Erythroblast (primary cell): ENCODE measurements at regions not wholly inside any gene's neighbourhood (a gene's known extent, or its start where the extent isn't known, plus 50 kb on each side); places are given as distances from the start of the nearest gene placed in this dataset.

Source experiments
- DNase-seq, 2 experiments: peaks; one replicate each; lab custom pipeline; 2025; lab: John Stamatoyannopoulos, UW
- GATA1 ChIP-seq: IDR thresholded peaks from 2 replicates; pipeline ENCODE4 v1.6.1; 2011; ENCODE audit warnings: low read depth, mild to moderate bottlenecking, control low read depth, low read length, moderate library complexity
- POLR2A ChIP-seq: IDR thresholded peaks from 2 replicates; pipeline ENCODE4 v1.6.1; 2011; ENCODE audit warnings: mild to moderate bottlenecking, low read length

DNA sequence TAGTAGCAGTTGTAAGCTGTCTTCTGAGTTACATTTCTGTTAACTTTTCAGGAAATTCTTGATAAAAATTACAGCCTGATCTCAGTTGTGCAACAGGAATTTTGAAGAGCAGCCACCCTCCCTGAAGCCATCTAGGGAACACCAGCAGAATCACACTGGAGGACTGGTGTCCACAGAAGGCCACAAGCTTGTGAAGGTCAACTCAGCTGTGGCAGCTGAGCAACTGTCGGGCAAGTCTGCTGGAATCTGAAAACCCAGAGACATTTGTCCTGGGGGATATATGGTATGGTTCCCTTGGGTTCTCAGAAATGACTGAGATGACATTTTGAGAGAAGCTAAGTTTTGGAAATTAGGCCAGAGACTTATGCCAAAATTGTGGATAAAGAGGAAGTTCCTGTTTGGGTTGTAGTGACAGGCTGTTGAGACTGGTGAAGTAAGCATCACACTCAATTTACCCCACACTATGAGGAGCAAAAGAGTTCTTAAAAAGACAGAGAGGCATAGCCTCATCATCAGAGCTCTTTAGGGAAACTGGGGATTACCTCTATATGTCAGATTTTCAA lies 78.1 kb upstream of the TNIP3 start:
- TF ChIP-seq POLR2A (no peak), GATA1 (no peak)
- no peak for DNase-seq

DNA sequence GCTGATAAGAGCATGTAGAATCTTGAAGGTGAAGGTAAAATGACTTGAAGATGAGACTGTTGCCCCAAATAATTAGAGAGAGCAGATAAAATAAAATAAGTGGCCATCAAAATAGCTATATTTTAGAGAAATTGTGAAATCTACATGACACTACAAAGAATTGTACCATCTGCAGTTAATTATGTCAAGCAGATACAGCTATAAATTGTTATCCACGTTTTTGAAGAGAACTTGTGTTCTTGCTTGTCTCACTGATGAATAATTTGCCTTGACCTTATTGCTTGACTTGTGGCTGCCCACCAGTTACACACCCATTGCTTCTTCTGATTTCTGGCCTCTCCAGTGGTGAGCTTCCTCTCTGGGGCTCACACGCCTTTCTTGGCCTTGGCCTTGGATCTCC lies 75.8 kb upstream of the TNIP3 start:
- DNase-seq = no peak
- no peak for TF ChIP-seq POLR2A
- no peak for TF ChIP-seq GATA1

DNA sequence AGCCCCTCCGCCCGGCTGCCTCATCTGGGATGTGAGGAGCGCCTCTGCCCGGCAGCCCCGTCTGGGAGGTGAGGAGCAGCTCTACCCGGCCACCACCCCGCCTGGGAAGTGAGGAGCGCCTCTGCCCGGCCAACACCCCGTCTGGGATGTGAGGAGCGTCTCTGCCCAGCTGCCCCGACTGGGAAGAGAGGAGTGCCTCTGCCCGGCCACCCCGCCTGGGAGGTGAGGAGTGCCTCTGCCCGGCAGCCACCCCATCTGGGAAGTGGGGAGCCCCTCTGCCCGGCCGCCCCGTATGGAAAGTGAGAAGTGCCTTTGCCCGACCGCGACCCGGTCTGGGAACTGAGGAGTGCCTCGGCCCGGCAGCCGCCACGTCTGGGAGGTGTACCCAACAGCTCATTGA lies 74.3 kb upstream of the TNIP3 start:
- DNase-seq = no peak
- no peak for TF ChIP-seq GATA1
- no peak for TF ChIP-seq POLR2A

DNA sequence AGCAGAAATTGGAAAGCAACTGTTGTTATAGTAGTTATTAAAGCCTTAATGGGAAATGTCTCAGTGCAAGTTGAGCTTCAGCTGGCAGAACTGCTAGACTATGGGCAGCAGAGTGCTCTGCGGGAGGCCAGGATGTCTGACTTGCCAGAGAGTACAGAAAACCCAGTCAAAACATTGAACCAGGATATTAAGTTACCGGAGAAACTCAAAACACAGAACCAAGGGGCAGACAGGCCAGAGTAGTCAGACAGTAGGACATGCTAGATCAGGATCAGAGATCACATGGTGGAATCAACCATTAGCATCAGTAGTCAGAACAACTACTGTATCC lies 72.9 kb upstream of the TNIP3 start:
- no peak for DNase-seq
- TF ChIP-seq GATA1 (no peak), POLR2A (no peak)

DNA sequence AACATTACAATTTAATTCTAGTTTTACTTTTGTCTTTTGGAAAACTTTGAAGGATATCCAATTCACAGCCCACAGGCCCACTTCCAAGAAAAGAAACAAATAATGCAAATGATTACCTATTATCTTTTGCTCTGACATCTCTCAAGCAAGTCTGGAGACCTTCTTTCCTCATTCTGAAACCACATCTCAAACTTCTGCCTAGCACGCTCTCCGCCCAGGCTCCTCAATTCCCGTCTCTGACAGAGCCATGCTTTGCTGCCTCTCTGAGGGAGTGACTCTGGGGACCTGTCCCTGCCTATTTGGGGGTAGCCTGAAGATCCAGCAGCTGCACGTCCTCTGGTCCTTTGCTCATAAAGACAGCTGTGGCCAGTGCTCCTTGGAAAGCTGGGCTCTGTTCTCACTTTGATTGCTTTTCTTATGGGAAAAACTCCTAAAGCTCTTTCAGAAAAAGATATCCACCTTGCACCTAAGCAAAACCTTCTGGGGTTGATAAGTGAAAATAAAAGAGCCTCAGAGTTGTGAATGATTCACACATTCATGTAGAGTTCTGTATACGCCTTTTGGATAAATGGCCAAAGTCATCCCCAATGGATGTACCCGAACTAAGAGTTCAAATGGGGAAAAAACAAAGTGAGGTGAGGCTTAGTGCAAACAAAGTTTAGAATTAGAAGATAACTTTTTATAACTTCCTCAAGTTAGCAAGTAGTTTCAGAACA lies 72.4 kb upstream of the TNIP3 start:
- TF ChIP-seq POLR2A = no peak
- TF ChIP-seq GATA1 = no peak
- DNase-seq = no peak

DNA sequence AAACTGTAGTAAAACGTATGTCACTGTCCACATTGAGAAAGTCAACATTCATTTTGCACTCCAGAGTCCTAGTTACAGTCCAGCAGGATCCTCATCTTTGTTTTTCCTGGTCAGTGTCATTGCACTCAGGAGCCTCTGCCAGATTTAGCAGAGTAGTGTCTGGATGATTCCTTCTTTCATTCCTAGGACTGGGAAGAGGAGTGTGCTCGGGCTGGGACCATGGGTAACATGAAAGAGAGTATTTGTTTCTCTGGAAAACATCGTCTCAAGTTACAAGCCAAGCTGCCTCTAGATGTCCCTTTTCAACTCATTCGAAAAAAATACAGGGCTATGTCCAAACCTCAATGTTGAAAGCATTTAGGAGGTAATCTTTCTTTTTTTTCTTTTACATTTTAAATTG lies 69.9 kb upstream of the TNIP3 start:
- TF ChIP-seq POLR2A (no peak), GATA1 (no peak)
- no peak for DNase-seq

DNA sequence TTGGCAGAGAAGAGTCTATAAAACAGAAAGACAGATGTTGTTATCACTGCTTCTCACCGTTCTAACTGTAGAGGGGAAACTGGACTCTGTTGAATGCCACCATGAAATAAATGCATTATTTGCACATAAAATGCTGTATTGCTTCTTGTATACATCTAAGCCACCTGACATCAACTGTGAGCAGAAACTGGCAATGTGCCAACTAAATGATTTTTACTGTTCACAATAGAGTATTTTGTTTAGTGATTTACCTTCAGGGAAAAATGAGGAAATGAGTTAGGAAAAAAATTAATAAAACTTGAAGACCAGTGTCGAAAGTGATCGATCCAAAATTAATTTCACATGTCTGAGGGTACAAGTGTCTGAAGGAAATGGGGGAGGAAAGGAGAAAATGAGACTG lies 65.9 kb upstream of the TNIP3 start:
- DNase-seq = no peak
- TF ChIP-seq GATA1 = no peak
- TF ChIP-seq POLR2A = no peak

DNA sequence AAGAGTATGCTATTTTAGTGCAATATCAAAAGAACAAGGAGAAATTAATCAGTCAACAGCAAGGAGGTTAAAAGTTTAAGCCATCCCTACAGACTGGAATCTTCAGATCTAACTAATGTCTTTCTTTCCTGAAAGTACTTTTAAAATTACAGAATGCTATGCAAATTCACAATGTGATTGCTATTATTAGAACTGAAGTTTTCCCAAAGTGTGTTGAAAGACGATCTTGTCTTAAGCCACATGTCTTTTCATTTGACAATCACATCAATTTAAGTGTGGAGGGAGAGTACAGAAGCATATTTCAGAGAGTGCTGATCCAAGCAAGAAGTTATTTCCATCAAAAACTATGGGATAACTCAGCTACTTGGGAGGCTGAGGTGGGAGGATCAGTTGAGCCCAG lies 64.7 kb upstream of the TNIP3 start:
- no peak for TF ChIP-seq POLR2A
- TF ChIP-seq GATA1 = no peak
- DNase-seq = no peak

DNA sequence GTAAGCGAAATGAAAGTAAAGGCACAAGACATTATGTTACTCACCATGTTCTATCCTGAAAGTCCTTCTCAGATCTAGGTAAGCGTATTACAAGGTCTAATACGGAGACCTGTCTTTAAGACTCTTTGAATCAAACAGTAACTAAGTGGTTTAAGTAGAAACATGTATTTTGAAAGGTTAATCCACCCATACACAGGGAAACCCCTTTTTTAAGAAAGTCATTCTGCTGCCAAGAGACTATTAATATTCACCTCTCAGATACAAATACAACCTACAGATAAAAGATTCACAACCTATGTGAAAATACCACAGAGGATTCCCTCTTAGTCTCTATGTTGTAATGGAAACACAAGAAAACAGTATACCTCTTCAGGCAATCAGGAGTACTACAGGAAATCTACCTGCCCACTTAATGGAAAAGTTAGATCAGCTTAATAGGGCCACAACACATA lies 63.2 kb upstream of the TNIP3 start:
- no peak for DNase-seq
- no peak for TF ChIP-seq GATA1
- TF ChIP-seq POLR2A = no peak

DNA sequence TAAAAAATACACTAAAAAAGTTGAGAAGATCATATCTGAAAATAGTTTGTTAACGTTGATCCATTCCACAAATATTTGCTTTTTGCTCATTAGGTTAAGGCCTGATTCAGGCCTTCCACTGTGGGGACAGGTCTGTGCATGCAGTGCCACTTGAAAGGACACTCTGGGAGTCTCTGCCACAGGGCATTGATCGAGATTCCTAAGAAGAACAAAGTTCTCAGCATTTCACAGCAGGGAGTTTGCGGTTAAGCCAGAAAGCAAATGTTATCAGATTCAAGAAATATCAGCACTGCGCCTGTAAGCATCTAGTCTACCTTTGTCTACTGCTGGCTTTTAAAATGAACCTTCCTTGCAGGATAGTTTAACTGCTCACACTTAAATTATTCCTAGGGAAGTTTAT lies 62.2 kb upstream of the TNIP3 start:
- TF ChIP-seq POLR2A (no peak), GATA1 (no peak)
- no peak for DNase-seq

DNA sequence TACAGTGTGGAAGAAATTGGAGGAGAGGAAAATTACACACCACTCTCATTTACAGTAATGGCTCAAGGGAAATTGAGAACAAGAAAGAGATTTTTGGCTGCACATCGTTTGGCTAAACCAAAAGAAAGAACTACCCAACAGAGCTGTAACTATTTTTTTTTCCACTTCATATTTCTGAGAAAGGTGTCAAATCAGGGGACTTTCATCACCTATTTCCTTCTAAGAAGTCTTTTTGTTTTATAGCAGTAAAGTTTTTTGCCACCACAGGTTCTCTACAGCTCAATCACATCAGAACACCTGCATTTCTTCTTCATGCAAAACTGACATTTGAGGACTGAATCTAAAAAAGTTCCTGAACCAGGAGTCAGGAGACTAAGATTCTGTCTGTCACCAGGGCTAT lies 57.5 kb upstream of the TNIP3 start:
- TF ChIP-seq POLR2A (no peak), GATA1 (no peak)
- no peak for DNase-seq

DNA sequence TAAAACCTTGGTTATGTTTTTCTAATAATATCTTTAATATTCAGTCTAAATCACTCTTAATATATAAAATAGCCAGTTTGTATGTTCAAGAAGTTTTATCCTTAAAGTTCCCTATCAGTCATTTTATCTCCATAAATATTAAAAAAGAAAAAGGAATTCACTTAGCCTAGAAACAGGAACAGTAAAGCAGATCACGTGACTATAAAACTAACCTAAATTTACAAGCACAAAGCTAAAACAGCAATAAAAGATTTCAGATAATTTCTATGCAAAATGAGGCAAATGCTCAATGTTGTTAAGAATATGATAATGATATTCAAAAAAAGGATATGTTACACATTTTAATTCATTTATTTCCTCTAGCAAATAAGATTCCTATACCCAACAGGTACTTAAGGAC lies 57.1 kb upstream of the TNIP3 start:
- TF ChIP-seq POLR2A (no peak), GATA1 (no peak)
- no peak for DNase-seq

DNA sequence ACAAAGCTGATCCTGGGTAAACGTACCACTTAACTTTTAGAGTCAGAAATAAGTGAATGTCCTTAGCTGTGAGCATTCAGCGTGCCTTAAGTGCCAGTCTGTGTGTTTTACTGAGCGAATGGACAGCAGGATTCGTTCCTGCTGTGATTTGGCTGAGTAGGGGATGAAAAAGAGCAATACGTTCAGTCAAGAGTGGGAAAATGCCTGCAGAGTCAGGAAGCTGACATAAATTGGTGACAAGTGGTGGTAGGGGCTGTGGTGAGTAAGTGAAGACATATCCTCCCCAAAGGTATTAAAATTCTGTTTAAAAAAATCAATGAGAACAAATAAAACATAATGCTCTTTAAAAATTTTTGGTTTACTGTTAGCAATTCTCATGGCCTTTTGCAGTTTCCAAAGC lies 56.6 kb upstream of the TNIP3 start:
- no peak for DNase-seq
- no peak for TF ChIP-seq GATA1
- TF ChIP-seq POLR2A = no peak

DNA sequence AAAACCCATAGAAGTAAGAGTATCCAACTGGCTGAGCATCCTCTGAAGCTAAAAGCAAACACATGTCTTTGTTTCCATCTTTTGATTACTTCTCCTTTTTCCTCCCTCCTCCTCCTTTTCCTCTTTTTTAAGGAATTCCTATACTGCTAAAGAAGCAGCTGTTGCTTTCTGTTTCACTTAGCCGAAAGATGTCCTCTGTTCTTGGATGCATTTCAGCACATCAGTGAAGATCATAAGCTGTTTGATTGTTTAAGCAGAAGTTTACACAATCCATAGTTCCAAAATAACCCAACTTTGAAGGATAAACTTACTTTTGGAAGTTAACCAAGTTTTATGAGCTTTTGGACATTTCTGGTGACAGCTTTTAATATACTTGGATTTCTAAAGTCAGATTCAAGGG lies 55.1 kb upstream of the TNIP3 start:
- no peak for TF ChIP-seq POLR2A
- no peak for TF ChIP-seq GATA1
- DNase-seq = no peak

DNA sequence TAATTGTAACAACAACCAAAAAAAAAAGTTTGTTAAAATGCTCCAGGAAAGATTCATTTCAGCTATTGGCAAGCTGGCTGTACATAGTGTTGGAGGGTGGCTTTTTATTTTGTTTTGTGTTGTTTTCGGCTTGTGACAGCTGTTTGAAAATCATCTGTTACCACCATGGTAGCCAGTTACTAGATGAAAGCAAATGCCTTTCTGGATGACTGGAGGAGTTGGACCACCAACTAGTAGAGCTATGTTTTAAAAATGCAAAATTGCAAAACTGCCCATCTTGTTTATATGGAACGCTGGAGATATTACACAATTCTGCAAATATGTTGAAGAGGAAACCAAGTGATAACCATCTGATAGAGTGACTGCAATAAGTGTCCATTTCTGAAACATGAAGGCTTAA lies 53.2 kb upstream of the TNIP3 start:
- TF ChIP-seq POLR2A (no peak), GATA1 (no peak)
- no peak for DNase-seq
